Upper lobe of left lung (tissue), 4 donors: ENCODE measurements at regions not wholly inside any gene's neighbourhood (a gene's known extent, or its start where the extent isn't known, plus 50 kb on each side); places are given as distances from the start of the nearest gene placed in this dataset.

Experiments
- POLR2A ChIP-seq, 4 donors: fragments of 450-650 bp; IDR thresholded peaks; one replicate each; pipeline ENCODE4 v1.5.1; 2016 to 2017; ENCODE audit warnings: antibody characterized with exemption in 4 of 4, mild to moderate bottlenecking in 2 of 4
- POLR2AphosphoS5 ChIP-seq, 2 donors: sonication (generic); formaldehyde crosslinking; IDR thresholded peaks; one replicate each; pipeline ENCODE4 v1.5.1; 2017; ENCODE audit warnings: antibody characterized with exemption in 2 of 2
- TF ChIP-seq, protein P1 (sequence below), 6 experiments: fragments of 450-650 bp in 4 of 6; fragments of 200-600 bp in 2 of 6; sonication (generic) in 2 of 6; IDR thresholded peaks; one replicate each; pipeline ENCODE4 v1.5.1; 2016 to 2019; ENCODE audit warnings: antibody characterized with exemption in 6 of 6

DNA sequence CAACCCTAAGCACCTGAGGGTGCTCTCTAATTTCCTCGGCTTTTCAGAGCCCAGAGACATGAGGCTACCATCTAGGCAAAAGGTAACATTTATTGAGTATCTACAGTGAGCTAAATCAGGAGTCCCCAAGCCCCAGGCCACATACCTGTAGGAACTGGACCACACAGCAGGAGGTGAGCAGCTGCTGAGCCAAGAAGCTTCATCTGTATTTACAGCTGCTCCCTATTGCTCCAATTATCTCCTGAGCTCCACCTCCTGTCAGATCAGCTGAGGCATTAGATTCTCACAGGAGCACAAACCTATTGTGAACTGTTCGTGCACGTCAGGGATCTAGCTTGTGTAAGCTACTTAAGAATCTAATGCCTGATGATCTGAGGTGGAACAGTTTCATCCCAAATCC, 70.2 kb downstream of the RND3 start:
- TF ChIP-seq POLR2AphosphoS5 (IDR thresholded peaks at IDR 0.05) (no peak), POLR2A (IDR thresholded peaks at IDR 0.05) (no peak)
- TF ChIP-seq, protein P1, sequence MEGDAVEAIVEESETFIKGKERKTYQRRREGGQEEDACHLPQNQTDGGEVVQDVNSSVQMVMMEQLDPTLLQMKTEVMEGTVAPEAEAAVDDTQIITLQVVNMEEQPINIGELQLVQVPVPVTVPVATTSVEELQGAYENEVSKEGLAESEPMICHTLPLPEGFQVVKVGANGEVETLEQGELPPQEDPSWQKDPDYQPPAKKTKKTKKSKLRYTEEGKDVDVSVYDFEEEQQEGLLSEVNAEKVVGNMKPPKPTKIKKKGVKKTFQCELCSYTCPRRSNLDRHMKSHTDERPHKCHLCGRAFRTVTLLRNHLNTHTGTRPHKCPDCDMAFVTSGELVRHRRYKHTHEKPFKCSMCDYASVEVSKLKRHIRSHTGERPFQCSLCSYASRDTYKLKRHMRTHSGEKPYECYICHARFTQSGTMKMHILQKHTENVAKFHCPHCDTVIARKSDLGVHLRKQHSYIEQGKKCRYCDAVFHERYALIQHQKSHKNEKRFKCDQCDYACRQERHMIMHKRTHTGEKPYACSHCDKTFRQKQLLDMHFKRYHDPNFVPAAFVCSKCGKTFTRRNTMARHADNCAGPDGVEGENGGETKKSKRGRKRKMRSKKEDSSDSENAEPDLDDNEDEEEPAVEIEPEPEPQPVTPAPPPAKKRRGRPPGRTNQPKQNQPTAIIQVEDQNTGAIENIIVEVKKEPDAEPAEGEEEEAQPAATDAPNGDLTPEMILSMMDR (IDR thresholded peaks at IDR 0.05) = no peak
